HG03095 (cell line): ENCODE measurements at regions not wholly inside any gene's neighbourhood (a gene's known extent, or its start where the extent isn't known, plus 50 kb on each side); places are given as distances from the start of the nearest gene placed in this dataset.

Experiments used
- ATAC-seq: cut with Tn5 transposase; IDR thresholded peaks from one replicate; pipeline ENCODE4 v1.9.1; 2021; ENCODE audit warnings: moderate library complexity; ENCODE audit not compliant: unreplicated experiment

GRCh38 chr13:58869566-58869965 lies 1238.0 kb downstream of the PCDH17 start:
- ATAC-seq = no peak

GRCh38 chr13:58876473-58876872 lies 1244.9 kb downstream of the PCDH17 start:
- ATAC-seq = no peak

GRCh38 chr13:58879114-58879513 lies 1247.6 kb downstream of the PCDH17 start:
- ATAC-seq = no peak

- ATAC-seq = no peak
These were observed 1251.0 kb downstream of the PCDH17 start for GRCh38 chr13:58882516-58882915.

- ATAC-seq = no peak
These were observed 1251.9 kb downstream of the PCDH17 start for GRCh38 chr13:58883405-58883804.

GRCh38 chr13:58884353-58885209 lies 1253.0 kb downstream of the PCDH17 start:
- ATAC-seq = no peak

GRCh38 chr13:58889474-58889873 lies 1257.9 kb downstream of the PCDH17 start:
- no peak for ATAC-seq

GRCh38 chr13:58893396-58893795 lies 1261.9 kb downstream of the PCDH17 start:
- ATAC-seq = no peak

GRCh38 chr13:58906329-58907007 lies 1257.3 kb downstream of the DIAPH3 start:
- no peak for ATAC-seq

GRCh38 chr13:58907347-58907746 lies 1256.4 kb downstream of the DIAPH3 start:
- ATAC-seq = no peak

- ATAC-seq = no peak
These were observed 1255.6 kb downstream of the DIAPH3 start for GRCh38 chr13:58908019-58908679.

GRCh38 chr13:58919551-58919950 lies 1244.2 kb downstream of the DIAPH3 start:
- no peak for ATAC-seq

- ATAC-seq = no peak
These were observed 1242.6 kb downstream of the DIAPH3 start for GRCh38 chr13:58921129-58921528.

GRCh38 chr13:58926858-58927257 lies 1236.9 kb downstream of the DIAPH3 start:
- no peak for ATAC-seq

- ATAC-seq = no peak
These were observed 1230.3 kb downstream of the DIAPH3 start for GRCh38 chr13:58933475-58933874.

- ATAC-seq = no peak
These were observed 1228.0 kb downstream of the DIAPH3 start for GRCh38 chr13:58935689-58936088.

- ATAC-seq = no peak
These were observed 1217.5 kb downstream of the DIAPH3 start for GRCh38 chr13:58946274-58946673.

- ATAC-seq = no peak
These were observed 1214.1 kb downstream of the DIAPH3 start for GRCh38 chr13:58949646-58950045.

GRCh38 chr13:58950911-58951310 lies 1212.8 kb downstream of the DIAPH3 start:
- no peak for ATAC-seq

GRCh38 chr13:58953638-58954037 lies 1210.1 kb downstream of the DIAPH3 start:
- peak; percentile 81 for ATAC-seq

- peak; percentile 36 for ATAC-seq
These were observed 1208.0 kb downstream of the DIAPH3 start for GRCh38 chr13:58955546-58956385.
